ENCODE measurements at regions not wholly inside any gene's neighbourhood (a gene's known extent, or its start where the extent isn't known, plus 50 kb on each side); places are given as distances from the start of the nearest gene placed in this dataset.

DNA sequence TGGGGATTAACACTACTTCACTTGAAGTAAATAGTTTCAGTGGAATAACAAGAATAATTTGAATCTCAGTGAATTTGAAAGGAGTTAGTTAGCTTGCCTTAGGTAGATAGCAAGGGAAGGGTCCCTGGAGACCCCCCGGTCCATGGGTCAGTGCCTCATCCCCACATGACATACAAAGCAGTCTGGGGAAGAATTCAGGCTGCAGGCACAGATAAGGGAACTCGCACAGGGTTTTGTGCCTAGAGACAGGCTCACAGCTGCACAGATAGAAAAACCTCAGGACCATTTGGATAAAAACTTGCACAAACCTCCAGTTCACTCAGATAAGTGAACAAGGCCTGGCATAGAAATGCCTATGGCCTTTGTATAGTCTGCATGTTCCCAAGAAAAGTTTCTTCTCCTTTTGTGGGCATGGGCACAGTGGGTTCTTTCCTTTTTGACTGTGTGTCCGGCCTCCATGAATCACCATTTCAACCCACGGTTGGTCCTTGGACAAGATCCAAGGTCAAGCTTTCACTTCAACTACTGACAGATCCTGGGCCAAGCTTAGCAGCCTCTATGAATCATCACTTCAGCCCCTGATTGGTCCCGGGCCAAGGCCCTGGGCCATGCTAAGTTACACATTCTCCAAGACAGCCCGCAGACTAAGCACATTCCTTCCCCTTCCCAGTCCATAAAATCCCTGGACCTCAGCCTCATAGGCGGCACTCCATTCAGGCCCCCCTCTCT is 108.3 kb upstream of the KLHL4 start:
- TF ChIP-seq, protein P1, sequence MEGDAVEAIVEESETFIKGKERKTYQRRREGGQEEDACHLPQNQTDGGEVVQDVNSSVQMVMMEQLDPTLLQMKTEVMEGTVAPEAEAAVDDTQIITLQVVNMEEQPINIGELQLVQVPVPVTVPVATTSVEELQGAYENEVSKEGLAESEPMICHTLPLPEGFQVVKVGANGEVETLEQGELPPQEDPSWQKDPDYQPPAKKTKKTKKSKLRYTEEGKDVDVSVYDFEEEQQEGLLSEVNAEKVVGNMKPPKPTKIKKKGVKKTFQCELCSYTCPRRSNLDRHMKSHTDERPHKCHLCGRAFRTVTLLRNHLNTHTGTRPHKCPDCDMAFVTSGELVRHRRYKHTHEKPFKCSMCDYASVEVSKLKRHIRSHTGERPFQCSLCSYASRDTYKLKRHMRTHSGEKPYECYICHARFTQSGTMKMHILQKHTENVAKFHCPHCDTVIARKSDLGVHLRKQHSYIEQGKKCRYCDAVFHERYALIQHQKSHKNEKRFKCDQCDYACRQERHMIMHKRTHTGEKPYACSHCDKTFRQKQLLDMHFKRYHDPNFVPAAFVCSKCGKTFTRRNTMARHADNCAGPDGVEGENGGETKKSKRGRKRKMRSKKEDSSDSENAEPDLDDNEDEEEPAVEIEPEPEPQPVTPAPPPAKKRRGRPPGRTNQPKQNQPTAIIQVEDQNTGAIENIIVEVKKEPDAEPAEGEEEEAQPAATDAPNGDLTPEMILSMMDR (IDR thresholded peaks at IDR 0.05) = no peak
- TF ChIP-seq POLR2AphosphoS5 (IDR thresholded peaks at IDR 0.05) = peak in 3 of 4 donors; percentile 24 to 58 (median 49)
